T47D (cell line): ENCODE measurements at regions not wholly inside any gene's neighbourhood (a gene's known extent, or its start where the extent isn't known, plus 50 kb on each side); places are given as distances from the start of the nearest gene placed in this dataset.
A peak's percentile ranks its signal among the peaks of the same experiment; 100 is the strongest.
"Not testable (repeated sequence)": the region's sequence is repeated elsewhere in the genome, so short reads cannot be mapped to it uniquely, and the experiment has no call there.

ENCODE experiments used
- DNase-seq, 2 experiments: peaks; one replicate each; pipeline versions ENCODE4 v3.0.0 to v3.0.0-alpha.2; 2011 to 2012; ENCODE audit warnings: low read depth in 1 of 2, low spot score in 1 of 2
- JUND ChIP-seq: IDR thresholded peaks from 2 replicates; pipeline ENCODE4 v1.6.1; 2012; ENCODE audit warnings: low read depth
- in situ Hi-C: cut with HindIII; loops from 2 replicates; pipeline ENCODE4 v1.10.0; 2016; ENCODE audit warnings: low sequenced_read_pairs, low pct_unique_long_range_greater_than_20kb

- in situ Hi-C loops: no loop called here
Observed at GRCh38 chr12:105897311-105897725, 241.4 kb downstream of the NUAK1 start.

GRCh38 chr12:105898271-105898670, 240.5 kb downstream of the NUAK1 start:
- DNase-seq, in situ Hi-C loops: not testable (repeated sequence)

More at GRCh38 chr12:105897311-105897725, 241.4 kb downstream of the NUAK1 start:
- TF ChIP-seq JUND: no peak
- no peak for DNase-seq

GRCh38 chr12:105899589-105899988, 239.2 kb downstream of the NUAK1 start:
- DNase-seq: no peak
- in situ Hi-C loops: no loop called here
- TF ChIP-seq JUND: no peak

GRCh38 chr12:105906561-105906960, 232.2 kb downstream of the NUAK1 start:
- in situ Hi-C loops: no loop called here
- DNase-seq: no peak
- no peak for TF ChIP-seq JUND

GRCh38 chr12:105907982-105908381, 230.8 kb downstream of the NUAK1 start:
- TF ChIP-seq JUND: no peak
- in situ Hi-C loops: no loop called here
- DNase-seq: no peak

- in situ Hi-C loops: no loop called here
- no peak for TF ChIP-seq JUND
- no peak for DNase-seq
Observed at GRCh38 chr12:105910030-105910429, 228.7 kb downstream of the NUAK1 start.

- in situ Hi-C loops: no loop called here
- no peak for DNase-seq
- no peak for TF ChIP-seq JUND
Observed at GRCh38 chr12:105911966-105912365, 226.8 kb downstream of the NUAK1 start.

GRCh38 chr12:105912882-105913678, 225.7 kb downstream of the NUAK1 start:
- TF ChIP-seq JUND: no peak
- peak in 1 of 2 experiments; percentile 43 for DNase-seq
- in situ Hi-C loops: no loop called here

- no peak for TF ChIP-seq JUND
- in situ Hi-C loops: no loop called here
- no peak for DNase-seq
Observed at GRCh38 chr12:105915997-105916759, 222.6 kb downstream of the NUAK1 start.

- DNase-seq: no peak
- in situ Hi-C loops: no loop called here
- TF ChIP-seq JUND: no peak
Observed at GRCh38 chr12:105916760-105917039, 222.1 kb downstream of the NUAK1 start.

GRCh38 chr12:105920161-105920684, 218.5 kb downstream of the NUAK1 start:
- TF ChIP-seq JUND: no peak
- DNase-seq: no peak
- in situ Hi-C loops: no loop called here

GRCh38 chr12:105921055-105921454, 217.7 kb downstream of the NUAK1 start:
- in situ Hi-C loops: no loop called here
- TF ChIP-seq JUND: no peak
- no peak for DNase-seq
